ENCODE measurements at regions not wholly inside any gene's neighbourhood (a gene's known extent, or its start where the extent isn't known, plus 50 kb on each side); places are given as distances from the start of the nearest gene placed in this dataset.

GRCh38 chr5:11977904-11978303, 73.7 kb upstream of the CTNND2 start:
- no peak for FAIRE-seq
- H4K20me1 ChIP-seq (replicated peaks in 1 of 2; ENCODE audit: control insufficient read depth in 1 of 2, insufficient read depth in 2 of 2, low read length in 2 of 2), result no peaks in the 10 kb centered on the region
- no peak overlapping the region for H2BK12ac ChIP-seq (ENCODE audit: low read depth, low read length)
- H3K14ac ChIP-seq (ENCODE audit: insufficient read length), result no peak overlapping the region
- no peak overlapping the region for H2AK5ac ChIP-seq (ENCODE audit: low read depth, low read length)
- H3K56ac ChIP-seq (replicated peaks; ENCODE audit: insufficient read length, low read depth, low read length), result no peak overlapping the region
- no peak overlapping the region for H2BK20ac ChIP-seq (ENCODE audit: low read length)
- H3K23ac ChIP-seq (ENCODE audit: insufficient read length), result no peak overlapping the region
- no peak overlapping the region for H3K4ac ChIP-seq (replicated peaks; ENCODE audit: insufficient read length, low read depth, low read length)
- no peaks in the 10 kb centered on the region for H3K4me1 ChIP-seq (replicated peaks in 1 of 4; ENCODE audit: control insufficient read depth in 3 of 4, insufficient read depth in 4 of 4, low read length in 3 of 4)
- no peak overlapping the region for H3K4me3 ChIP-seq (ENCODE audit: extremely low read depth in 1 of 4, insufficient read depth in 2 of 4, low read depth in 3 of 4, low read length in 4 of 4)
- no peak for TF ChIP-seq GTF2F1 (IDR thresholded peaks at IDR 0.05; ENCODE audit: borderline replicate concordance, low read depth, low read length)
- TF ChIP-seq CTCF (IDR thresholded peaks at IDR 0.05; ENCODE audit: control extremely low read depth in 1 of 3, insufficient read depth in 1 of 3, low read depth in 1 of 3, low read length in 3 of 3), result no peak
- no peak for TF ChIP-seq SP4 (IDR thresholded peaks at IDR 0.05; ENCODE audit: low read length)
- no peak for TF ChIP-seq SP2 (IDR thresholded peaks at IDR 0.05; ENCODE audit: low read length)
- no peak for TF ChIP-seq TAF7 (optimal IDR thresholded peaks at IDR 0.05; ENCODE audit: borderline replicate concordance, low read depth, low read length)
- TF ChIP-seq RXRA (IDR thresholded peaks at IDR 0.05; ENCODE audit: insufficient read depth, low read depth, low read length), result no peak
- no peak for TF ChIP-seq ZNF274 (IDR thresholded peaks at IDR 0.05; ENCODE audit: borderline replicate concordance, extremely low read depth, low read length)
- TF ChIP-seq SRF (IDR thresholded peaks at IDR 0.05; ENCODE audit: low read depth, low read length), result no peak
- H3K23me2 ChIP-seq (ENCODE audit: low read depth, low read length), result no peaks in the 10 kb centered on the region
- H3K27me3 ChIP-seq (replicated peaks in 1 of 4; ENCODE audit: control insufficient read depth in 3 of 4, extremely low read depth in 1 of 4, insufficient read depth in 3 of 4, low read length in 3 of 4), result peaks cover 0 to 1% (median 0%) of the 10 kb centered on the region in 4 experiments; a peak in 1 of 7 replicates
- ChIA-PET POLR2A (ENCODE audit: partially characterized antibody) (no interaction called here), CTCF (ENCODE audit: partially characterized antibody) (no interaction called here)
- H3K36me3 ChIP-seq (ENCODE audit: control insufficient read depth in 2 of 4, insufficient read depth in 4 of 4, low read length in 3 of 4), result no peaks in the 10 kb centered on the region
- H2BK5ac ChIP-seq (ENCODE audit: low read depth, low read length), result no peak overlapping the region
- no peak overlapping the region for H3K9ac ChIP-seq (replicated peaks in 1 of 4; ENCODE audit: extremely low read depth in 1 of 4, low read depth in 3 of 4, low read length in 3 of 4)
- H3K27ac ChIP-seq (ENCODE audit: low read depth, low read length), result no peak overlapping the region
- no peak overlapping the region for H2BK15ac ChIP-seq (ENCODE audit: low read length)
- H2BK120ac ChIP-seq (replicated peaks; ENCODE audit: low read depth, low read length), result no peak overlapping the region
- no peak overlapping the region for H3K4me2 ChIP-seq (ENCODE audit: insufficient read depth in 1 of 2, low read depth in 2 of 2, low read length in 2 of 2)
- no peaks in the 10 kb centered on the region for H3K79me2 ChIP-seq (ENCODE audit: control insufficient read depth in 1 of 2, insufficient read depth in 2 of 2, low read length in 2 of 2)
- no peak overlapping the region for H4K91ac ChIP-seq (replicated peaks; ENCODE audit: insufficient read length, low read length)
- no peak for DNase-seq (ENCODE audit: low read depth in 1 of 2, low spot score in 2 of 2)
- no peaks in the 10 kb centered on the region for H3K9me3 ChIP-seq (ENCODE audit: insufficient read depth in 2 of 2, low read depth in 1 of 2, low read length in 1 of 2)
- H3K79me1 ChIP-seq (ENCODE audit: low read depth, low read length), result no peaks in the 10 kb centered on the region
- H4K5ac ChIP-seq (ENCODE audit: insufficient read length, low read depth, low read length), result no peak overlapping the region
- WGBS, 2 experiments (ENCODE audit: extremely low coverage in 1 of 2, insufficient coverage in 1 of 2, insufficient read length in 1 of 2, insufficient replicate concordance in 2 of 2, low coverage in 1 of 2, low lambda C conversion rate in 2 of 2, missing lambda C conversion rate in 1 of 2), result 86% methylated on average over 2 of the region's 2 CpGs; no CpG with 5 or more reads in 1 of the 2 experiments
- no peak overlapping the region for H3K18ac ChIP-seq (ENCODE audit: extremely low read depth, low read length)
- no peak overlapping the region for H4K8ac ChIP-seq (ENCODE audit: extremely low read depth, insufficient read depth, low read length)
- no peak overlapping the region for H2AFZ ChIP-seq (ENCODE audit: low read length)

All from H1 (cell line).